GM18867 (cell line): ENCODE measurements at regions not wholly inside any gene's neighbourhood (a gene's known extent, or its start where the extent isn't known, plus 50 kb on each side); places are given as distances from the start of the nearest gene placed in this dataset.

Source experiments
- ATAC-seq: cut with Tn5 transposase; IDR thresholded peaks from one replicate; pipeline ENCODE4 v1.9.1; 2021; ENCODE audit warnings: mild to moderate bottlenecking, moderate library complexity; ENCODE audit not compliant: unreplicated experiment

DNA sequence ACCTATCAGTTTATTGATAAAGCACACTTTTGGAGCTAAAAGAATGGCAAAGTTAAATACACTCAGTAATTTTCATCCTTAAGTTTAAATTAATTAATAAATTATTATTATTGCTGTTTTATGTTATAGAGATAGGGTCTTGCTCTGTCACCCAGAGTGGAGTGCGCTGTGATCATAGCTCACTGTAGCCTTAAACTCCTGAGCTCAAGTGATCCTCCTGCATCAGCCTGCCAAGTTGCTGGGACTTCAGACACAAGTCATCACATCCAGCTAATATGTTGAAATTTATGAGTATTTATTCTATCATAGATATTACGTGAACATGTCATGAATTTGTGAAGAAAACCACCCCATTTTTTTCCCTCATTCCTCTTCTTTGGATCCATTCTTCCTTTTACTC lies 64.2 kb downstream of the GJA1 start:
- no peak for ATAC-seq

DNA sequence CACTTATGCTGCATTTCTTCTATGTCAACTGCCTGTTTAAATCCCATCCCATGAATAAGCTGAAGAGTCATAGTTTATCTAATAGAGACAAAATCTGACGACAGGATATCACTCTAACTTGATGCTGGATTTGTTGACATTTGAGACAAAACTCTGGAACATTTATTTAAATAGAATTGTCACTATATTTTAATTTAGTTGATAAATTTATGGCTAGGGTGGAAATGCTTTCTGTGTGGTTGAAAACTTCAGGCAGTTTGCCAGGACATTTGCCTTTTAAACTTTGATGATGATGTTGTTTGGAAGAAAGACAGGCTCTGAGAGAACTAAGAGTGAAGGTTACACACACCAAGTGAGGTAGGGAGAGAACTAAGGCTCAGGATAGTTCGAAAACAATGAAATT lies 68.1 kb downstream of the GJA1 start:
- ATAC-seq = no peak

DNA sequence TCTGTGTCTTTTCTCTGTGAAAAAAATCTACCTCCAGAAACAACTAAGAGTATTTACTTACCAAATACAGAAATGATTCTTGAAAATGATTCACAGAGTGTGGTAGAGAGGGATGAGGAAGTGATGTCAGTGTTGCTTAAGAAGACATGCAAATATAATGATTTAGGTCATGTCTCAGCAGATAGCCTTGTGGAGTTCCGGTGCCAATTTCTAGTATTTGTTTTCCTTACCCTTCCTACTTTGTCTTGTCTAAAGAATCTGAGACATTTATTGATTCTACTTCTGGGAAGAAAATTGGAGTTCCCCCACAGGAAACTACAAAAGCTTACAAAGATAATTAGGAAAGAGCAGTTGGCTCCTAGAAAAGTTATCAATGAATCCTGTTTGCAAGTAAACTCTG lies 68.8 kb downstream of the GJA1 start:
- ATAC-seq = no peak

DNA sequence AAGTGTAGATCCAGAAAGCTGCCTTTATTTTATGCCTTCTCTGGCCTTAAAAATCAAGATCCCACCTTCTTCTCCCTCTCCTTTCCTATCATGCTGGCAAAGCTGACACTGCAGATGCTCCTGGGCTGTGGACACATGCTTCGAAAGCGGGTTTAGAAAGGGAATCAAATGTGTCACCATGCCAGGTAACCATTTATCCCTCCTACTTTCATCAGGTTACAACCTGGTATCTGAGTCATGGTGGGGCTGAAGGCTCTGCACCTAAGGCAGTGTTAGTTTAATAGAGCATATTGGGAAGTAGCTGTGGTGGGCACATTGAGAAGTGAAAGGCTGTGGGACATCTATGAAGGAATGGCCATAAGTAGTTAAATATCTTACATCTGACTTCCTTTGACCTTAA lies 69.8 kb downstream of the GJA1 start:
- no peak for ATAC-seq

DNA sequence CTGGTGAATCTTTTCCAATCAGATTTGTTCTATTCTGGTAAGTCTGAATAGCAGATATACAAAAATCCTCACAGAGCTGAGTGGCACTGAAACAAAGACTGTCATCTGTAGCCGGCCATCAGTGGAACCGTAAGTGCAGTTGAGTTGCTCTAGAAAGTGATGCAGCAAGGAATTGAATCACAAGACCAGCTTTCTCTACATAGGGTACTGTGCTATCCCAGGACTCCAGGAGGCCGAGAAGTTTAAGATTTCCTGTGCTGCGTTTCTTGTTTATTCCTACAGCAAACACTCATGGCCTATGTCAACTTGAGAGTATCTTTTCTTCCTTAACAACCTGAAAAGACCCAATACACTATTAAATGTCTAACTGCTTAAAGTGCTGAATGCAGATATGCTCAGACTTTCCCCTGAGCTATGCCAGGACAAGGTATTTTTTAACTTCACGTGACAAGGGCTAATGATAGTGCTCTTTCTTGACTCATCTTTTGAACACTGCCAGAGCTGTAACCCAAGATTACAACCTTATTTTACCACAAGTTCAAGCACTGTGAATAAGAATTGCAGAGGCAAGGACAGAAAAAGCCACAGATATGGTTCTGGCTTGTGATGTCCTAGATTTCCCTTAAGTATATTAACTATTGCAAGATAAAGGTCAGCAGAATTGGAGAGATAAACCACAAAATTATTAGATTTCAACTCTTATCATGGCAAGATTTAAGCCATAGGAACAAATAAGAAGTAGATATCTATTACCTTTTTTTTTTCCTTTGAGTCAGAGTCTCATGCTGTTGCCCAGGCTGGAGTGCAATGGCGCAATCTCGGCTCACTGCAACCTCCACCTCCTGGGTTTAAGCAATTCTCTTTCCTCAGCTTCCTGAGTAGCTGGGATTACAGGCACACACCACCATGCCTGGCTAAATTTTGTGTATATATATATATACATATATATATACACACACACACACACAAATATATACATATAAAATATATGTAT lies 71.6 kb downstream of the GJA1 start:
- no peak for ATAC-seq

DNA sequence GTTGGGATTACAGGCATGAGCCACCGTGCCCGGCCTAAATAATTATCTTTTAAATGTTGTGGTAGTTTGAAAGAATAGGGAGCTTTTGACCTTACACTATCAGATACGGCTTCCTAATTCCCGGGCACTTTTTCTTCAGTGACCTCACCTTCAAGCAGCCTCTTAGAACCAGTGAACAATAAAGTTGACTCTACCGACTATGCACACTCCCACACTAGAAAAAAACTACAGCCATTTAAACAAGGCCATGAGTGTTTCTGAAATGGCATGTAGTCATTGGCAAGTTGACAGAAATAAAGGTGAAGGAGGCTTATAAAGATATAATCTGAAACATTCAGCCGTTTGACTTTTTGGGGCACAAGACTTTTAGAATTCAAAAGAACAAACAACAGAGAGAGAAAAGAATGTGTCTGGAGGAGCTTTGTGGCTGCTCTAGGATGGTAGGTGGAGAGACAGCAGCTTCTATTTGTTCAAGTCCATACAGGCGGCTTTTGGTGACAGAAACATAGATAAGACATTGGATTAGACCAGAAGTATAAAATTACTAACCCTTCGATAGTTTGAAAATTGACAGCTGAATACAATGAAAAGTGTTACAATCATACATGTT lies 75.2 kb downstream of the GJA1 start:
- no peak for ATAC-seq

DNA sequence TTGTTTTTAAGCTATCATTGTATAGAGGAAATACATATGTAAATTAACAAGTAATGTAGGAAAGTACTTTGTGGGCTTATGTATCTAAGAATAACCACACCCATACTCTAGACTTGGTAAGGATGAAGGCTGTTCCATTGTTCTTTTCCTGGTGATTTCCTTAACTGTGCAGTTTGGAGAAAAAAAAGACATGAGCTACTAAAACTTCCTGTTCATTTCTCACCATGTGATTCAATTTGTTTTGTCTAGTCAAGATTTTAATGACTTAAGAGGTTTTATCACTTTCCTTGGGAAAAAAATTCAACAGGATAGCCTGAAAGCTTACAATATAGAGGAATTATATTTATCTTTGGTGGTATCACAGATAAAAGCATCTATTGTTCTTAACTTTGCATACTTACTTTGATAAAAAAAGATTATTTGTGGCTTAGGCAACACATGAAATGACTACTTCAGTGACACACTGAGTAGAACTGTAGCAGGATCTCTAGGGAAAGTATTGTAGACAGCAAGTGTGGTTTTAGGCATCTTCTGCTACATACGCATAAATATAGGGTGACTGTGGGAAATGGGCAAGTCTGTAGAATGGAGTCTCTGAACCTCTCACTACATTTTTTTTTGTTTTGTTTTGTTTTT lies 80.3 kb downstream of the GJA1 start:
- ATAC-seq = no peak

DNA sequence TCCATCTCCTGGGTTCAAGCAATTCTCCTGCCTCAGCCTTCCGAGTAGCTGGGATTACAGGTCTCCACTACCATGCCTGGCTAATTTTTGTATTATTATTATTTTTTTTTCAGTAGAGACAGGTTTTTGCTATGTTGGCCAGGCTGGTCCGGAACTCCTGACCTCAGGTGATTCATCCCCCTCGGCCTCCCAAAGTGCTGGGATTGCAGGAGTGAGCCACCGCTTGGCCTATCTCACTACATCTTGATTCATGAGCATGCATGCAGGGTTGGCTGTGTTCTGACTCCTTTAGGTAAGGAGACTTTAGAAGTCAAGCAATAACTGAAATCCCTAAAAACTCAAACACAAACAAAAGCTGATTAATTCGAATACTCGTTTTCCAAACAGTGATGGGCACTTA lies 80.9 kb downstream of the GJA1 start:
- no peak for ATAC-seq

DNA sequence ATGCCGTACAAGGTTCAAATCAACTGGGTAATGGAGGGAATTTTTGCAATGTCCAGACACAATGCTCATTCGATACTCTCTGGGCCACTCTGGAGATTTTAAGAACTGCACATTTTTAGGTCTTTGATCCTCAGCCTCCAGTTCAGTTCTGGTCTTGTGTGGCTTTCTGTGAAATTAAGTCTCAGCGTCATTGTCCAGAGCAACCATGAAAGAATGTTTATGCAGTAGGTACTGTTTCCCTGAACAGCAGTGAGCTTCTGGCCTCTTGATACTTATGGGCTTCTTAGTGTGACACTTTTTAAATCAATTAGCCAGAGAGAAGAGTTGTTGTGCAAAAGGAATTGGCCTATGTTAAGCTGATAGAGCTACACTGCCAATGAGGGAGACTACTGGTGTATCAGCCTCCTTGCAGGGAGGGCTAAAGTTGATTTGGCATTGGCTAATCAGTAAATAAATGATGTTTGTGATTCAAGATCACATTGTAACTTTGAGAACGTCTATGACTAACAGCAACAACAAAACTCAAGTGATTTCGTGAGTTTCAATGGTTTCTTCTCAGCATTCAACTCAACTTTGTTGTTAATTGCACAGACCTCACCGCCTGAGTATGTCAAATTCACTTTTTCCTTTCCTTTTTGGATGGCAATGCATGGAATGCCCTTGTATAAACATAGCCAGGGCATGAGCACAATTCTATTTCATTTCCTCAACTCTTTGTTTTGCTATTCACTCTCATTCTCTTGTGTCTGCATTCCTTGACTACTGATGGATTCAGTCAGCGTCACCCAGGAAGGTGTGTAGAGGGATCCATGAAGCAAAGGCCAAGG lies 85.1 kb downstream of the GJA1 start:
- no peak for ATAC-seq

DNA sequence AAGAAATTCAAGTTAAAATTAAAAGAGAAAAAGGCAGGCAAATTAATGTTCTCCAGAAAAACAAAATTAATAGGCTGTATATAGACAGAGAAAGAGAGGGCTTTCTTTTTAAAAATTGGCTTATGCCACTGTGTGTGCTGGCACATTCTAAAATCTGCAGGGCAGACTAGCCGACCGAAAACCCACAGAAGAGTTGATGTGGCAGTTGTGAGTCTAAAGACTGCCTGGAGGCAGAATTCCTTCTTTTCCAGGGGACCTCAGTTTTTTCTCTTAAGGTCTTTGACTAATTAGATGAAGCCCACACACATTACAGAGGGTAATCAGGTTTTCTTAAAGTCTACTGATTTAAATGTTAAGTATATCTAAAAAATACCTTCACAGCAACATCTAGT lies 85.7 kb downstream of the GJA1 start:
- ATAC-seq = no peak

DNA sequence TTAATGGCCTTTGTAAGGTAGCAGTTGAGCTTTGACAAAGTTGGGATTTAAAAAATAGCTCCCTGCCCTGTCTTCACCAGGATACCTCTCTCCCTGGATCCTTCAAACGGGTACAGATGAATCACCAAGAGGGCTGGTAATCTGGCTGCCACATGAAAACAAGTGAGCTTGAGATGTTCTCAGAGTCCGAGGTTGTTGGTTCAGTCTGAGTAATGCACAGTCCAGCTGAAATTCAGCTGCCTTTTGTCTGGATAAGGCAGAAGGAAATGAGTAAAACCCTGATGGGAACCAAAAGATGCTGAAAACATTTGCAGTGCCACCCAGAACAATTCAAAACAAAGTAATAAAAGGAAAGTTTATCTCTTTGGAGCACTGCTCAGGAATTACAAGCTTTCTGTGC lies 86.8 kb downstream of the GJA1 start:
- no peak for ATAC-seq

DNA sequence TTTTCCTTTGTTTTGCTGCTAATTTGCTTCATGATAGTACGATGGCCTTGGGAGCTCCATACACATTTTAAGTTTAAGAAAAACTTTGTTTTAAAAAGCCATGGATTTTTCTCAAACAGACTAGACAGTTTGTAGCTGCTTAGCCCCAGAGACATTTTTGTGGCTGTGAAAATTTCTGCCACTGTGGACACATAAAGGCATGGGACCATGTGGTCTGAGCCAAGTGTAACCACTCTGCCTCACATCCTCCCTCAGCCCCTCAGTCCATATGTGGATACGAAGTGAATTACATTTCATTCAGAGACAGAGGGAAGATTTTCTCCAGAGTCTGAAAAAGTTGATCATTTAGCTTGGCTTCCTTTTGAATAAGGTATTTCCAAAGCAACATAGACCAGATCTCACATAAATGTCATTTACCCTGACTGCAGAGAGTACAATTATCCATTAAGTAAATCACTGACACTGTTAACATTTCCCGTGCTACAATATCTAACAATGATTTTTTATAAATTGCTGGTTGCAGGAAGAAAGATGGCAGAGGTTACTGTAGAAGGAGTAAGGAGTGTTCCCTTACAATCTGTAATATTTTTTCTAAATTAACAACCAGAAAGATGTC lies 87.4 kb downstream of the GJA1 start:
- ATAC-seq = no peak

DNA sequence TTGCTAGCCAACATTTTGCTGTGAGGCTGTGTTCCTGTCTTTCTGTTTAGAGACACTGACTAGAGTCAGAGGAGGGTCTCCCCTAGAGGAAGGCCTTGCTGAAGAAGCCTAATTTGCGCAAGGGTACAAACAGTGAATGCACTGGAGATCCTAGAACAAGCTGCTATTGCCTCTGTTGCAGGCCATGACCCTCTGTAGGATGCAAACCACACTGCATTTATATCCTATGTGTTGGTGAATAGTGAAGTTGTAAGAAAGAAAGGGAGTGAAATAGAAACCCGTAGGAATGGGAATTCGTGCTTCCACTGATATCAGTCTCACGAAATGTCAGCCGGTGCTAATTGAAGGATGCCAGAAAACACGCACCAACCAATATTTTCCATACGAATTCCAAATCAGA lies 88.2 kb downstream of the GJA1 start:
- ATAC-seq = no peak

DNA sequence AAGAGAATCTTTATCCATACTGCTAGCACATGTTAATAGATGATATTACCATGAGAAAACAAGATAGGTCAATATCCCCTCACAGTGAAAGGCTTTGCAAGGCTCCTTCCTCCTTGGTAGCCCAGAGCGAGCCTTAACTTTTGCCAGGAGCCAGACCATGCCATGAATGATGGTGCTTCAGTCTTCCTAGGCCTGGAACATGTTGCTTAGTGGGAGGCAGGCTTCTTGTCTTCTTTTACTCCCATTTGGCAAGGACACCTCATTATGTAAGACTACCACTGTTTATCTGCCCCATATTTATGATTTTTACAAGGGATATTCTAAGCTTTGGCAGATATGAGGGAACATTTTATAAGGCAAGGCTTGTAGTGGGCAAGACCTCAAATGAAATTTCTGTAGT lies 90.8 kb downstream of the GJA1 start:
- no peak for ATAC-seq

DNA sequence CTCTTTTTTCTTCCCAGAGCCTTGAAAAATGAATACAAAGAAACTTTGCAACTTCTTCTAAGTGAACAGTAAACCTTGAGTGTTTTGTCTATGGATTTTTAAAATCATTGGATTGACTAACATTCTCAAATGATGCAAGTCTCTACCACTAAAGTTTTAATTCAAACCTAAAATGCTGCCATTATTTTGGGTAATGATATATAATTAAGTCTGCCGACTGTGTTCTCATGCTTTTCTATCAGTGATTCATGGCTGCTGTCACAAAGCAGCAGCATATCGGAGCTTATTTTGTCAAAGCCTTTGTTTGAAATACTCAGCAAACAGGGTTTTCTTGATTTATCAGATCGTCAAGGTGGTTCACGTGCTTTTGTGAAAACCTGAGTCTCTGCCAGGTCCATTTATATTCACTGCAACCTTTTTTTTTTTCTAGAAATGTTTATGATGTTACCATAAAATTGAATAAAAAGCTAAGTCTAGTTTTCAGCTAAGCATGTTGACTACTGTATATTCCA lies 96.3 kb downstream of the GJA1 start:
- no peak for ATAC-seq

DNA sequence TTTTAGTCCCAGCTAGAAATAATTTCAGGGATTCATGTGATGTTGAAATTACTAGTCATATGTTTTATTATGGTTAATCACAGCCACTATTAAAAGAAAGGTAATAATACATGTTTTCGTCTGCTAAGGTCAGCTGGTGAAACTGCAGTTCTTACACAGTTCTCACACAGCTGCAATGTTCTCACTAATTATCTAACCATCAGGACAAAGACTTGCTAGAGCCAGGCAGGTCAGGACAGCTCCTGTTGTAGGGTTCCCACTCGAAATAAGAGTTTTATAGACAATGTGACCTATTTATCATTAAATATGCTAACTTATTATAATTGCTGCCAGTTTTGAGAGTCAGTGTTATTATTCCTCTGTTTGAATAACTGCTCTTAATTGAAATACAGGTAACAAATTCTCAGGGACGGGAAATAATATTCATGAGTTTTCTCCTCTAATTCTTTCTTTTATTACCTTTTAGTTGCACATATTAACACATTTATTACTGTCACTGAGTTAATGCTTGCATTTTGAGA lies 97.9 kb downstream of the GJA1 start:
- no peak for ATAC-seq

DNA sequence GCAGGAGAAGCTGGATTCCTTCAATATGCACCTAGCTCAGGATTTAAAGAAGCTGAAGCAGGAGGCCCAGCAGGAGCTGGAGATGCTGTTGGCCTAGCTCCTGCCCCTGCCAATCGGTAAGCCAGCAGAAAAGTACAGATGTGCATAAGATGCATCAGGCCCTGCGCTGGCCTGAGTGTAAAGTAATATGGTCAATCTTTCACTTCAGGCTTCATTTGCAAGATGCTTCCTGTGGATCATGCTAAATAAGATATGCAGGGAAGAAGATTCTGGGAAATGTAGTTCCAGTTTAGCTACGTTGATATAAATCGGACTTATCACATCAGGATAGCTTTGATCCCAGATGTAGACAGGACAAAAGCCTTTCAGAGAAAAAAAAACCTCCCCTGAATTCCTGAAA lies 100.3 kb downstream of the GJA1 start:
- ATAC-seq = no peak

DNA sequence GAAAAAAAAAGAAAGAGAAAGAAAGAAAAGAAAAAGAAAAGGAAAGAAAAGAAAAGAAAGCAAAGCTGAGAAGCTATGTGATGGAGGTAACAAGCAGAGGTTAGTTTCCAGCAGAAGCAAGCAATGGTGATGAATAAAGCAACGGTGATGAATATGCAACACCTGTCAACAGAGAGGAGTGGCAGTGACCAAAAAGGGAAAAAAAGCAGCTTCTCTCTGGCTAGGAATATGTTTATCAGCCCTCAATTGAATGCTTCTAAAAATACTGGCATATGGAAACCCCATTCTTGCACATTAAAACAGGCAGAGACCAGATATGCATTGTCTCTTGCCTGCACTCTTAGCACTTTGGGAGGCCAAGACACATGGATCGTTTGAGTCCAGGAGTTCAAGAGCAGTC lies 100.9 kb downstream of the GJA1 start:
- ATAC-seq = no peak

DNA sequence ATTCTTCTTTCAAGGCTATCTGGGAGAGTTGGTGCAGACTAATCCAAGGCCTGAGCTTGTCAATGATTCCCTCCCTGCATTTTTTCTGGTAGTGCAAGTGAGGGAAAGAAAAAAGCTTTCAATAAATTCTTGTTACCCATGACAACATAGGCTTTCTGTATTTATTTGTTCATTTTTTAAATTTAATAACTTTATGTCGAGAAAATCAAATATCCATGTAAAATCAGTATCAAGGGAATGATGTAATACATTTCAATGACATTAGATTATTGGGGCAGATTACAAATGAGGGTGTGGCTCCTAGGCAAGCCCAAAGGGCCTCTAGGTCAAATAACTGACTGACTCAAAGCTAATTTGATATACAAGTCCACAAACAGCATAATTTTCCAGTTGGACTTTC lies 104.0 kb downstream of the GJA1 start:
- ATAC-seq = no peak

DNA sequence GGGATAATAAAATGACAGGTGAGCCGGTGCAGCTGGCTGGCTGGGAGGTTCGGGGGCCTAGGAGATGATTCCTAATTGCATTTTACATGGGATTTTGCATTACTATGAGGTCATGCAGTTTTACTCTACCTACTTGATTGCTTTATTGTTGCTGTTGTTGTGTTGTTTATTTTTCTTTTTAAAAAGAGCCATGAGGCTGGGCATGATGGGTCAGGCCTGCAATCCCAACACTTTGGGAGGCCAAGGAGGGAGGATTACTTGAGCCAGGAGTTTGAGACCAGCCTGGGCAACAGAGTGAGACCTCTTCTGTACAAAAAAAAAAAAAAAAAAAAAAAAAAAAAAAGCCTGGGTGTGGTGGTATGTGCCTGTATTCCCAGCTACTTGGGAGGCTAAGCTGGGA lies 104.8 kb downstream of the GJA1 start:
- no peak for ATAC-seq
